ENCODE measurements at regions not wholly inside any gene's neighbourhood (a gene's known extent, or its start where the extent isn't known, plus 50 kb on each side); places are given as distances from the start of the nearest gene placed in this dataset.
"Not testable (repeated sequence)": the region's sequence is repeated elsewhere in the genome, so short reads cannot be mapped to it uniquely, and the experiment has no call there.

DNA sequence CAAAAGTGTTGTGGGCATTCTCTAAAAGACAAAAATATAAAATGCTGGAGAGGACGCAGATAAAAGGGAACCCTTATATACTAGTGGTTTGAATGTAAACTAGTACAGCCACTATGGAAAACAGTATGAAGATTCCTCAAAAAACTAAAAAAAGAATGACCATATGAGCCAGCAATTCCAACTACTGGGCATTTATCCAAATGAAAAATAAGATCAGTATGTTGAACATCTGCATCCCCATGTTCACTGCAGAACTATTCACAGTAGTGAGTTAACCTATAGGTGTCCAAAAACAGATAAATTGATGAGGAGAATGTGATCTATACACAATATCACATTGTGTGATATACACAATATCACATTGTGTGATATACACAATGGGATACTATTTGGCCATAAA lies 1615.3 kb downstream of the PCDH18 start:
- DNase-seq (ENCODE audit: low read depth): peak; percentile 14

DNA sequence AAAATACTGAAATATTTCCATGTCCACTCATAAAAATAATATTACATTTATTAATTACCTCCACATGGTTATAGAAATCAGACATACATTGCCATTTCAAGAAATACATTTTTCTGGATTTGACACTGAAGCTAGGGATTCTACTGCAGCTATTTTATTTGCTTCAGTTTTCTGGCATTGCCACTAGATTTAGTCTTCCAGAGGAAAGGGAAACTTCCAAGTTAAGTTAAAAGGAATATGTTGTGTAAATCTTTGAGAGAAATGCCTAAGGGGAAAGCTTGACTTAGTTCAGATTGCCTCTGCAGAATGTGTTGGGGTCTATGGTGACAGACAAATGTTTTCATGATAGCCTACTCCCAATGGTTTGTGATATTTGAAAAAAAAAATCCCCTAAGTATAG lies 1631.3 kb downstream of the PCDH18 start:
- no peak for DNase-seq (ENCODE audit: low read depth)

DNA sequence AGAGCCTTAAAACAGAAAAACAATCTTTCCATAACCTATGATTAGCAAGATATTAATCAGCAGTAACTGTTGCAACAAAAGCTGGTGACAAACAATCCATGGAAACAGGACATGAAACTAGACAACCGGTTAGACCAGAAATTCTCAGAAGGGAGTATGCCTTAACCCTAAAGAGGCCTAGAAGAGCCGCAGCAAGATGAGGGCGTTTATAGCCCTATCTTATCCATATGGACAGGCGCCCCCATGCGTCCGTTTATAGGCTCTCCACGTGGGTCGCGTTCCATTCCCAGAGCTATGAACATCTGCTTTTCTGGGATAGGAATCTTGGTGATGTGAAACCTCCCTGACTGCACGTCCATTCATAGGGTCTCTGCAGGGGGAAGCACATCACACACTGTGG lies 1662.7 kb upstream of the PABPC4L start:
- not testable (repeated sequence) for DNase-seq (ENCODE audit: low read depth)

DNA sequence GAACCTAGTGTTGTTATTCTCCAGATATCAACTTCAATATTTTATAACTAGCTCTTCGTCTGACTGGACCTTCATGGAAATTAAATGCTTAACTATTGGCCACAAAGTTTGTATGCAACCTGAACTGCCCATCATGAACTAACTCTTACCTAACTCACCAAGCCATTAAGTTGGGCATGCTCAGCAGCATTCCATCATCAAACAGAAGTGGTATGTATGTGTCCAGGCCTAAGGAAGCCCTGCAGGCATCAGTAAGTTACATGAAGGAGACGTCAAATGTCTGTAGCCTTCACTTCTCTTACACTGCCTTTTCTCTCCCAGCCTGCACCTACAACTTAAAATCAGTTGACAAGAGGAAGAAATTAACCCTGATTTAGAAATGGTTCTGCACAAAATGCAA lies 1639.2 kb upstream of the PABPC4L start:
- no peak for DNase-seq (ENCODE audit: low read depth)

DNA sequence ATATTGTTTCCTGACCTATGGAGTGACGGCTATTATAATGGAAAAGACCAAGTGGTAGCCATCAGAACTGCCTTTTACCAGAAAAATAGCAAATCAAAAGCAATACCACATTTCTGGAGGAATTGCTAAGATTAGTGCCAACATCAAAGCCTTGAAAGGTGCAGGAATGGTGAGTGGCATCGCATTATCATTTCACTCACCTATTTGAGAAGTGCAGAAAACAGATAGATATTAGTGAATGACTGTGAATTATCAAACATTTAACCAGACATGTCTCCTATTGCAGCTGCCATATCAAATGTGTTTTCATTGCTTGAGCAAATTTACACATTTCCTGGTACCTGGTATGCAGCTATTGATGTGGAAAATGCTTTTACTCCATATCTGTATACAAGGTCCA lies 1638.1 kb upstream of the PABPC4L start:
- DNase-seq (ENCODE audit: low read depth): no peak

DNA sequence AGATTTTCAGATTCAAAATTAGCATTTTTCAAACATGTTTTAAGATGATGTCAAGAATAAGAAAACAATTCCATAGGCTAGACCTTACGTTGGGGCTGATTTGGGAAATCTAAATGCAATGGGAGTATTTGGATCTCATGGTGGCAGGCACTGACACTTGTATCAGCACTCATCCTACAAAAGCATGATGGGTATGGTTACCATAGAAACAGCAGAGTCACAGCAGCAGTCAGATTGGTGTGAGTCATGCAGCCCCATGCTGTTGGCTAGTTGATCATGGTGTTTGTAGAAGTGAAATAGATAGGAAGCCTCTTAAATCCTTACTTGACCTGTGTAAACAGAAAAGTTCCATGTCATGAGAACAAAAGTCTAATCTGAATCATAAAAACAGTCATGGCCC lies 1637.3 kb upstream of the PABPC4L start:
- peak; percentile 67 for DNase-seq (ENCODE audit: low read depth)

DNA sequence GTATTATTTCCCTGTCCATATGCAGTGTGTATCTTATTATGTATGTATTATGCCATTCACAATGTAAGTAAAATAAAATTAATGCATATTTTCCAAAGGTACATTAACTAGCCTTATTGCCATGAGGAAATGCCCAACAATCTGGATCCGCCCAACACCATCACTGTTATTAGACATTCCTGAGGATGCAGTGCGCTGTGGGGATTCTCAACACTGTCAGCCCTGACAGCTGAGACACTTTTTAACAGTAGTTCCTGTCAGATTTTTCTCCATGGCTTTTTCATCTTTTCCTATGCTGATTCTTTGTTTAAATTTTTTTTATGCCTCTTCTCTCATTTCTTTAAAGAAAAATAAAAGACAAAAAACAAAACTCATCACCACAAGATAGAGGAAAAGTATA lies 1632.9 kb upstream of the PABPC4L start:
- DNase-seq (ENCODE audit: low read depth): no peak

DNA sequence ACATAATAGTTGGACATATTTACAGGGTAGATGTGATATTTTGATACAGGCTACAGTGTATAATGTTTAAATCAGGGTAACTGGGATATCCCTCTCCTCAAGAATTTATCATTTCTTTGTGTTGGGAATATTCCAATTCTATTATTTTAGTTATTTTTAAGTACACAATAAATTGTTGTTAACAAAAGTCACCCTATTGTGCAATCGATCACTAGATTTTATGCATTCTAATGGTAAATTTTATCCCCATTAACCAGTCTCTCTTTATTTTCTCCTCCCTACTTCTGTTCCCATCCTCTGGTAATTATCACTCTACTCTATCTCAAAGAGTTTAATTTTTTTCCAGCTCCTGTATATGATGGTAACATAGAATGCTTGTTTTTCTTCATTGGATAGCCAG lies 1631.9 kb upstream of the PABPC4L start:
- no peak for DNase-seq (ENCODE audit: low read depth)

DNA sequence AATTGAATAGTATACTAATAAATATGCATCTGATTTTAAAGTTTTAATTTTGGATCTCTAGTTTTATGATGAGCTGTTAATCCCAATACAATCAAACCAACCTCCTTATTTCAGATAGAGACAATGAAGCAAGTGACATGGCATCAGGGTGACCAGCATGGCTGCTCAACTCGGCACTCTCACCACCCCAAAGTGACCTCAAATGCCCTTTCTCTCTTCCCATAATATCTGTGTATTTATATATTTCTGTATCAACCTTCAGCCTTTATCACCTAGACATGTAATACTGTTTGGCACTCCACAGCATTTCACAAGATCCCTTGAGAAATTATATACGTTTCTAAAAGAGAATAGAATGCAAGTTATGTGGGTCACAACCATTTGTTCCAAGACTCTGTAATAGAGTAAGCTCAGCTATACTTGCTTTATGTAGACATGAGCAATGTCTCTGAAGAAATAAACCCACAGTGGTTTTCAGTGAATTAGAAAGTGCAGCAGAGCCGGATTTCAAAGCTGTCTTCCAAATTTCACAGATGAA lies 1623.2 kb upstream of the PABPC4L start:
- no peak for DNase-seq (ENCODE audit: low read depth)

DNA sequence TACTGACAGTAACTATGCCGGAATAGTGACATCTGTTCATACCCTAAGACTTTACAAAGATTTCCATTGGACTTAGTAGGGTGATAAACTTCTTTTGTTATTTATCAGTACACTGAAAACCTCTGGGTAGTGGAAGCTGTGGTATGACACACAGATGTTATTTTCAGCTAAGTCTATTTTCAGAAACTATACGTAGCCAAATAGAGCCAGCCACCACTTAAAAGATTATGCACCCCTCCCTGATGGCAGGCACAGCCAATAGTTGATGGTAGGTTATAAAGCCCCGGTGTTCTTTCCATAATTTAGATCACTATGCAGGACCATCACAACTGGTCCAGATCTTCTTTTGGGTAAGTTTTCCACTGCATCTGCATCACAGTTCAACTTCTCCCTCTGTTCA lies 1603.2 kb upstream of the PABPC4L start:
- no peak for DNase-seq (ENCODE audit: low read depth)

DNA sequence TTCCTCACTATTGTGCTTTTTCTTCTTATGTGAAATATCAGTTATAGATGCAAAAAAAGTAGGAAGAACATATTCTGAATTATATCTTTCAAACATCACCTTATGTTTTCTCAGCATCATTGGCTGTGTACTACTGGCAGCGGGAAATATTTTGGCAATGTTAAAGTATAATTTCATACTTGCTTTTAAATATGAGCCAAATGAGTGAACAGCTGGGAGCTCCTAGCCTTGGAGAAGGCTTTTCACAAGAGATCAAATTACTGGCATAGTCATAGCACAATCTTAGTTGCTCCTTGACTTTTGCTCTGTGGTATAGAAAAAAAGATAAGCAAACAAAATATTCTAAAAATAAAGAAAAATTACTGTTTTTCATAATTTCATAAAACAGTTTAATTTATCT lies 1575.8 kb upstream of the PABPC4L start:
- peak; percentile 1 for DNase-seq (ENCODE audit: low read depth)

DNA sequence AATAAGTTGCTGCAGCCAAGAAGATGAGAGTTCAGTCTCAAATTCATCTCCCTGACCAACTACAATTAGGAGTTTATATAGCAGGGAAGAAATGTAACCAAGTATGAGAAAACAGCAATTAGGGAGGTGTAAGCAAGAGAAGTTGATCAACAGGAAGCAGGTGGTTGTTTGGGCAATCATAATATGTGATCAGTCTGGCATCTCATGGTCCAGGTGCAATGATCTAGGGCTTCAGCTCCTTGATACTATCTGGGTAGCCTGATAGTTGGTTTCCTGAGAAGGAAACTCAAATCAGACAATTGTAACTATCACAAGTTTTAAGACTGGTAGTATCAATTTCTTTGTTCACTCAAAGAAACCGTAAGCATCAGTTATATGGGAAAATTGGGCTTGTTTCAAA lies 1574.3 kb upstream of the PABPC4L start:
- DNase-seq (ENCODE audit: low read depth): no peak

DNA sequence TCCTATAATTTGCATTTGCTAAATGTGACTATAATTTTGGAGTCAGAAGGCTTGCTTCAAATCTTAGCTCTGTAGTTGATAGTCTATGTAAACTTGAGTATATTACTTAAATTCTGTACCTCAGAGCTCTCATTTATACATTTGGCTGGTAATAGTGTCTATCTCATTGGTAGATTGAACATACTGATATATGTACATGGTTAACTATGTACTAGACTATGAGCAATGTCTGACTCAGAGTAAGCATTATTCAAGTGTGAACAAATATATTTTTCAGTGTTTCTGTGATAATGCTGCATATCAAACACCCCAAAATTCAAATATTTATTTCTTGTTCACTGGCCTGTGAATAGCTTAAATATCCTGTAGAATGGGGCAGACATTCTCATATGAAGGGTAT lies 1568.9 kb upstream of the PABPC4L start:
- DNase-seq (ENCODE audit: low read depth): no peak

DNA sequence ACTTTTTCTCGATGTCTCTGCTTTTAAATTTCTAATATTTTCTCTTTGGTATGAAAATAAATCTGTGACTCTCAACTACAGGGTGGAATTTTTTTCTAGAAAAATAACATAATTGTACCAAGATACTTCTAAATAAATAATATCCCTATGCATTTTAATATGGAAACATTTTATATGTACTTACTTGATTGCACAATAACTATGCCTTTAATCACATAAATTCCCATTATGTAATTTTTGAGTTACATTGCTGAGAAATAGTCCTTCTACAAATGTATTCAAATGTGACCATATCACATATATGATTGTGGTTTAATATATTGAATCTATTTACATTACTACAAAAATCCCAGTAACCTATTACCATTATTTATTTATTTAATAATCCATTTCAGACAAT lies 1543.3 kb upstream of the PABPC4L start:
- DNase-seq (ENCODE audit: low read depth): no peak

DNA sequence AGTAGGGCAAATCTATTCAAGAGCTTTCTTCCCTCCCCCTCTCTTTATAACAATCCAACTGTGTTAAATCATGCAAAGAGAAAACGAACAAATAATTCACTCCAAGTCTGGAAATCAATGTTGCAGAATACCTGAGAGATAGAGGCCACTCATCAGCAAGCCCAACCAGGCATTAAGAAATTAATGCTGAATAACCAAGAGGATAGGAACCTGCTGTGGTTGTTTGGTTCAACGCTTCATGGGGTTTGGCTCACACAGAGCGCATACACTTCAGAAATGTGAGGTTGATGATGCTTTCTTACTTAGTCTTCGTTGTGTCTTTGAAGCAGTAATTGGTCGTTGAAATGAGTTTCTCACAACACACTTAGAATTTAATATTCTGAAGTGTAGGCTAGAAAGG lies 1540.0 kb upstream of the PABPC4L start:
- DNase-seq (ENCODE audit: low read depth): no peak

DNA sequence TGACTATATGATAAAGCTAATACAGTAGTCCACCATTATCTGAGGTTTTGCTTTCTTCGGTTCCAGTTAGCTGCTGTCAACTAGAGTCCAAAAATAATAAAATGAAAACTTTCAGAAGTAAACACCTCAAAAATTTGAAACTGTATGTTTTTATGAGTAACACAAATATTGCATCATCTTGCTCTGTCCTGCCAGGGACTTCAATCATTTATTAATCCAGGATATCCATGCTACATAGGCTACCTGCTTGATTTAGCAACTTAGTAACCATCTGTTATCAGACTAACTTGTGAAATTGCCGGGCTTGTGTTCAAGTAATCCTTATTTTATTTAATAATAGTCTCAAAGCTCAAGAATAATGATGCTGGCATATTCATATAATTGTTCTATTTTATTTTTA lies 1537.8 kb upstream of the PABPC4L start:
- no peak for DNase-seq (ENCODE audit: low read depth)

DNA sequence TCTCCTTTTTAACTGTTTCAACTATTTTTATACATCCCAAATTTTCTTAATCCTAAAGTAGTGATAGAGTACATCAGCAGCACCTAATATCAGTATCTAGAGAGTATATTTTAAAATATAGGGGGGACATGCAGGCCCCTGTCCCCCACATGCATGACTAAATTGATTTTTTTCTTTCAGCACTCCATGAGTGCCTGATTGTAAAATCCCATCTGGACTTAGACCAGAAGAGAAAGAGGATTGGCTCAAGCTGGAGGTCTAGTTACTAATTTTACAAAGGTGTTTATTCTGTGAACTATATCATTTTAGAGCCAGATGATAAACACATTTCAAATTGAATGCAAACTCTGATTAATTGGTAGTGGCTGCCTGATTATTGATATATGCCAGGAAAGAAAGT lies 1533.9 kb upstream of the PABPC4L start:
- DNase-seq (ENCODE audit: low read depth): no peak

DNA sequence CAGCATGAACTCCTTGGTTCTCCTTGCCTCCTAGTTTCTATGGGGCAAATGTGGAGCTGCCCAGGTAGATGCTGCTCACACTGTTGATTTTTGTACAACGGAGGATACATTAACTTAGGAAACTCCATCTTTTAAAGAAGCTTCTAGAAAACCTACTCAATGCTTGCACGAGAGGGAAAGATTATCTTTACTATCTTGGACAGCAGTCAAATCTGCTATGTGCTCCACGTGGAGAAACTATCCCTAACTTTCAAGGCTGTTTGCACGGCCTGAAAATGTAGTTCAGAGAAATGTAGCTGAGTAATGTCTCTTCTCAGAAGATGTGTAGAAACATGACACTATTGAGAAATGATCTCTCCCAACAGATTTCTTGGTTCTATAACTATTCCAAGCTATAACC lies 1530.9 kb upstream of the PABPC4L start:
- DNase-seq (ENCODE audit: low read depth): no peak

DNA sequence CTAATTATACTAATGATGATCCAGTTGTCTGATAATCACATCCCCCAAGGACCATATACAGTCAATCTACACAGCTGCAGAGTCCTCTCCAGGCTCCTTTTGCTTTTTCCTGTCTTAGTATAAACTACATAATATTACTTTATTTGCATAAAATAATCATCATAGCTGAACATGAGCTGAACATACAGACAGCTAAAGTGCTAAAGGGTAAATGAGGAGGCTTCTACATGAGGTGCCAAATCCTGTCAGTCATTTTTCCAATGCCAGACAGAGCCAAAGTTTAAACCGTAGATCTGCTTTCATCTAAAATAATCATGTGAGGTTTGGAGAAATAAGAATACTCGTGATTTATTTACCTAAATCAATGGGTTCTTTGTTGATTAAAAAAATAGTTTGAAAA lies 1530.1 kb upstream of the PABPC4L start:
- DNase-seq (ENCODE audit: low read depth): no peak

DNA sequence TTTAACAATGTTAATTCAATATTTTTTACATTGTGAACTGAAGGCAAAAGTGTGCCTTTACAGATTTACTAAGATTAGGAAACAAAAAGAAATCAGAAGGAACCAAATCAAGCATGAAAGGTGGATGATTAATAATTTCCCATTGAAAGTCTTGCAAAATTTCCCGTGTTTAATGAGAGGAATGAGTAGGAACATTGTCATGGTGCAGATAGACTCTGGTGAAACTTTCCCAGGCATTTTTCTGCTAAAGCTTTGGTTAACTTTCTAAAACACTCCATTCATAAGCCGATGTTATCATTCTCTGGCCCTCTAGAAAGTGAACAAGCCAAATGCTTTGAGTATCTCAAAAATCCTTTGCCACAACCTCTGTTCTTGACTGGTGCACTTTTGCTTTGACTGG lies 1522.8 kb upstream of the PABPC4L start:
- no peak for DNase-seq (ENCODE audit: low read depth)

DNA sequence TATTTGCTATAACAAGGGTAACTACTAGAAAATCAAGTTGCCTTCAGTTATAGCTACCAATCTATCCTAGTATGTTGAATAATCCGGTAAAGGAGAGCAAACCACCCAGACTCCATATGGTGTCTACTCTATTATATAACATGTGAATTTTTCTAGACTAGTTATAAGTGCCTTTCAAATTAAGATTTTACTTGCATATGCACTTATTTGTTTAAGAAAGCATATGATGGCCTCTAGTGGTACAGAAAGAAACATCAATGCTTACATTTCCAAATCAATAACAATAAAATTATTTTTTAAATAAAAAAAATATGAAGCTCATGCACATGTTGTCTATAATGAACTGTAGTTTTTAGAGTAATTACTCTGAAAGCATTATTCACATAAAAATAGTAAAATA lies 1516.4 kb upstream of the PABPC4L start:
- DNase-seq (ENCODE audit: low read depth): no peak

DNA sequence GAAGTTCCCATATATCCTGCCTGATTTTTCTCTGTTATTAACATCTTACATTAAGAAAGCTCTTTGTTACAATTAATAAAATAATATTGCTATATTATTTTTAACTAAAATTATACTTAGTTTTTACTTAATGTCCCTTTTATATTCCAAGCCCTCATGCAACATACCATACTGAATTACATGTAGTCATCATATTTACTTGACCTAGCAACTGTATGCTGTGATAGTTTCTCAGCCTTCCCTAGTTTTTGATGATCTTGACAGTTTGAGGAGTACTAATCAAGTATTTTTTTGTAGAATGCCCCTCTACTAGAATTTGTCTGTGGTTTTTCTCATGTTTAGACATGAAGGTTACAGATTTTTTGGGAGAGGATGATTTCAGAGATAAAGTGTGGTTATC lies 1503.8 kb upstream of the PABPC4L start:
- DNase-seq (ENCODE audit: low read depth): no peak

DNA sequence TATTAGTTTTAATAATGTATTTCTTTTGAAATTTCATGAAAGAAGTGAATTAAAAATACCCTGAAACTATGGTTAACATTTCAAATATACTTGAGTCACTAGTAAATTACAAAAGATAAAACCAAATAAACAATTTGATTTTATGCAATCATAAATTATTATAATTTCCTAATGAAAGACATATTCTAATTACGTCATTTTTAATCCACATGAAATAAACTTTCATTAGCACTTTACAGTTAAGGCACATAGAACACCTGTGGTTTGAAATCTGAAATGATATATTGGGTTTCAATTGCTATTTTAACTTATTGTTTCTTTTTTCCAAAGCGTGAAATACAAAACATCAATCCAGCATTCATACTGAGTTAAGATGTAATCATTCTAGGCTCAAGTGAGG lies 1492.5 kb upstream of the PABPC4L start:
- no peak for DNase-seq (ENCODE audit: low read depth)

DNA sequence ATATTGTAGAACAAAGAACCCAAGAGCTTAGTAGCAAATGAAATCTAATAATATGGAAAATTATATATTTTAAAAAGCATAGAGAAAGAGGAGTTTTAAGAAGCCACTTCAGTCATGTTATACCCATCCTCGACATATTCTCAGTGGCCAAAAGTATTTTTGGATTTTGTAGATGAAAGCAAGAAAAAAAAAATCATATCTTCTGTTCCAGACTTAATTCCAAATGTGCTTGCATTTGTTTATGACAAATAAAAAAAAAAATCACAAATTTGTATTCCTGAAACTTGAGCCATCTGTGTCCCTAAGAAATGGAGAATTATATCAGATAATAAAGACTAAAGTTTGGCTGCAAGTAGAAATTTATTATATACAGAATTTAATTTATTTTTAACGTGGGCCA lies 1482.4 kb upstream of the PABPC4L start:
- DNase-seq (ENCODE audit: low read depth): no peak

DNA sequence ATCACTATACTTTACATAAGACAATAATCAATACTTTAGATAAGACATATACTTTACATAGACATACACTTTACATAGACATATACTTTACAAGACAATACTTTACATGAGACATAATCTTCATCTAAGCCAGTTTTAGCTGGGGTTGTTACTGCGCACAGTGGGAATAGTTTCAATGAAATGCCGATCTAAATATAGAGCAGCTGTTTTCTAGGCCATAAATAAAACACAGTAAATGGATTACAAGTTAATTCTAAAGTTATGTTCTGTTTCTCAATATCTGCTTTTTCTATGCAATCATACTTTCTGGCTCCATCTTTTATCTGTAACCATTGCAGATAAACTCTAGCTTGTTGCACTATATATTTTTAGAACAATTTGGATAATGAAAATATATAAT lies 1470.6 kb upstream of the PABPC4L start:
- DNase-seq (ENCODE audit: low read depth): no peak

All from non-pigmented ciliary epithelial cell (primary cell).